Neural crest cell (in vitro differentiated cells): ENCODE measurements at regions not wholly inside any gene's neighbourhood (a gene's known extent, or its start where the extent isn't known, plus 50 kb on each side); places are given as distances from the start of the nearest gene placed in this dataset.

Experiments used
- DNase-seq: peaks from one replicate; pipeline ENCODE4 v3.0.0; 2021; ENCODE audit warnings: low read depth, mixed read lengths, low spot score
- H3K27ac Mint-ChIP-seq: one replicate; pipeline ENCODE4 v1.8.0; 2021; ENCODE audit warnings: mild to moderate bottlenecking, mixed read lengths; ENCODE audit not compliant: unreplicated experiment
- H3K27me3 Mint-ChIP-seq: 2 replicates; pipeline ENCODE4 v1.8.0; 2021; ENCODE audit warnings: low read depth, mild to moderate bottlenecking, mixed read lengths
- H3K36me3 Mint-ChIP-seq: 2 replicates; pipeline ENCODE4 v1.8.0; 2021; ENCODE audit warnings: low read depth, mild to moderate bottlenecking, mixed read lengths
- H3K4me1 Mint-ChIP-seq: 2 replicates; pipeline ENCODE4 v1.8.0; 2021; ENCODE audit warnings: mixed read lengths
- H3K4me3 Mint-ChIP-seq: one replicate; pipeline ENCODE4 v1.8.0; 2021; ENCODE audit warnings: mild to moderate bottlenecking, mixed read lengths
- H3K9me3 Mint-ChIP-seq: 2 replicates; pipeline ENCODE4 v1.8.0; 2021; ENCODE audit warnings: mixed read lengths
- TF ChIP-seq, protein P1 (sequence below): fragments of 200-600 bp; sonication (generic); conservative IDR thresholded peaks from 2 replicates; pipeline ENCODE4 v1.5.0; 2021; ENCODE audit warnings: antibody characterized with exemption, mild to moderate bottlenecking

DNA sequence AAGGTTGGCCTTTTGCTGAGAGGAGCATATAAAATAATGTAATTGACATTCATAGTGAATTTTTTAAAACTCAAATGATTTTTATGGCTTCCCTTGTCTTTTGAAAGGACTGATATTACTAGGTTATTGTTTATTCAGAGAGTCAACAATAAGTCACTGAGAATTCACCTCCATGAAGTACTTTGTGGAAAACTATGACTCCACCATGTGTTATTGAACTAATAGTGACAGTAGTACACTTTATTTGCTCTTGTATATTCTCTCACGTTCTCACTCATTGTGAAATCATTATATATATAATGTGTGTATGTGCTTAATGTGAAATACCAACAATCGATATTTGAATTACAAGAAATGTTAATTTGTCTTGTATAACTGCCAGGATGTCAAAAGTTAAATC lies 267.4 kb upstream of the CCDC179 start:
- peaks cover 7% of the 10 kb centered on the region for H3K9me3 Mint-ChIP-seq
- no peak for DNase-seq
- H3K27me3 Mint-ChIP-seq: no peaks in the 10 kb centered on the region
- TF ChIP-seq, protein P1, sequence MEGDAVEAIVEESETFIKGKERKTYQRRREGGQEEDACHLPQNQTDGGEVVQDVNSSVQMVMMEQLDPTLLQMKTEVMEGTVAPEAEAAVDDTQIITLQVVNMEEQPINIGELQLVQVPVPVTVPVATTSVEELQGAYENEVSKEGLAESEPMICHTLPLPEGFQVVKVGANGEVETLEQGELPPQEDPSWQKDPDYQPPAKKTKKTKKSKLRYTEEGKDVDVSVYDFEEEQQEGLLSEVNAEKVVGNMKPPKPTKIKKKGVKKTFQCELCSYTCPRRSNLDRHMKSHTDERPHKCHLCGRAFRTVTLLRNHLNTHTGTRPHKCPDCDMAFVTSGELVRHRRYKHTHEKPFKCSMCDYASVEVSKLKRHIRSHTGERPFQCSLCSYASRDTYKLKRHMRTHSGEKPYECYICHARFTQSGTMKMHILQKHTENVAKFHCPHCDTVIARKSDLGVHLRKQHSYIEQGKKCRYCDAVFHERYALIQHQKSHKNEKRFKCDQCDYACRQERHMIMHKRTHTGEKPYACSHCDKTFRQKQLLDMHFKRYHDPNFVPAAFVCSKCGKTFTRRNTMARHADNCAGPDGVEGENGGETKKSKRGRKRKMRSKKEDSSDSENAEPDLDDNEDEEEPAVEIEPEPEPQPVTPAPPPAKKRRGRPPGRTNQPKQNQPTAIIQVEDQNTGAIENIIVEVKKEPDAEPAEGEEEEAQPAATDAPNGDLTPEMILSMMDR: no peak
- H3K4me1 Mint-ChIP-seq: peaks cover 15% of the 10 kb centered on the region
- no peak overlapping the region for H3K4me3 Mint-ChIP-seq
- H3K36me3 Mint-ChIP-seq: peaks cover 3% of the 10 kb centered on the region
- no peak overlapping the region for H3K27ac Mint-ChIP-seq

DNA sequence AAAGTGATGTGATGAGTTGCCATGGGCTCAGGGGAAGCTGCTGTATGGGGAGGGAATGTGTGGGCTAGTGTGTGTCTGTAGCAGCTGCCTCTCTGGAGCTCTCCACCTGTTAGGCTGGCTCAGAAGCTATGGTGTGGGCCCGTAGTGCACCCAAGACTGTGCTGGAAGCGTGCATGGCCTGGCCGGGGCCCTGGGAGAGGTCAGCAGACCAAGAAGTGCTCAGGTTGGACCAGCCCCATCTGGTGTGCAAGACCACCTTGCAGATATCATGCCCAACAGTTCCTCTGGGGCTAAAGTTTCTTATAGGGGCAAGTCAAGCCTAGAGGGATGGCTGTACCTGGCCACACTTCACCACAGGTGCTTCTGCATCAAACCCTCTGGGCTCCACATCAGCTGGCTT lies 274.4 kb upstream of the CCDC179 start:
- Mint-ChIP-seq H3K27ac (no peak overlapping the region), H3K4me1 (peaks cover 7% of the 10 kb centered on the region), H3K27me3 (no peaks in the 10 kb centered on the region), H3K4me3 (no peak overlapping the region), H3K9me3 (peaks cover 11% of the 10 kb centered on the region), H3K36me3 (peaks cover 4% of the 10 kb centered on the region)
- TF ChIP-seq, protein P1: no peak
- no peak for DNase-seq

DNA sequence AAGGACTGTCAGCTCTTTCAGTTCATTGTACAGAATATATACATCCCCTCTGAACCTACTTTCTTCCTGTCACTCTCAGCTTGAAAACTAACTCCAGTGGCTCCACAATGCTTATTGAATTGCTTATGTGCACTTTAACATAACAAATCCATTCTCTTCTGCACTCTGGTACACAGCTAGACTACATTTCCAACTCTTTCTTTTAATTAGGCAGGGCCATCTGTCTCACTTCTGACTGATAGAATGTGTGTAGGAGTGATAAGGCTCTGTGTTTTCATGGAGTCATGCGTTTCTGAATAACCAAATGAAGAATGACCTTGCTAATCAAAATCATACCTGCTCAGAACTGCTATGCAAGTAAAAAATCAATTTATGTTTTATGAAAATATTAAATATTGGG lies 278.5 kb upstream of the CCDC179 start:
- Mint-ChIP-seq H3K9me3 (no peaks in the 10 kb centered on the region), H3K36me3 (no peaks in the 10 kb centered on the region), H3K4me3 (no peak overlapping the region), H3K4me1 (peaks cover 7% of the 10 kb centered on the region), H3K27ac (no peak overlapping the region), H3K27me3 (no peaks in the 10 kb centered on the region)
- TF ChIP-seq, protein P1: no peak
- DNase-seq: no peak

DNA sequence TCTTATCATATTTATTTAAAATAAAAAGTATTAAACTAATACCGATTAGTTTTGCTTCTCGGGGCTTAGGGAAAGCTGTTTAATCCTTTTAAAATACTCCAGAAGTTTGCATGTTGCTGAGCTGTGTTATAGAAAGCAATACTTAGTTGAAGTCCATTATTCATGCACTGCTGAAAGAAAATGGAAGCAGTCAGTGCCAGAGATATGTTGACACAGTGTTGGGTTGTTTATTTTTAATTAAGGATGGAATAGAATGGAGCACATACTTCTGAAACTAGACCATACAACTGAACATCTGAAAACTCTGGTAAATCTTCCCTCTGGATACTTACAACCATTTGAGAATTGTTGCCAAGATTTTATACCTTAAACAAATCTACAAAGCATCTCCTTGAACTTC lies 282.7 kb upstream of the CCDC179 start:
- Mint-ChIP-seq H3K4me3 (no peak overlapping the region), H3K27ac (no peak overlapping the region), H3K36me3 (no peaks in the 10 kb centered on the region)

DNA sequence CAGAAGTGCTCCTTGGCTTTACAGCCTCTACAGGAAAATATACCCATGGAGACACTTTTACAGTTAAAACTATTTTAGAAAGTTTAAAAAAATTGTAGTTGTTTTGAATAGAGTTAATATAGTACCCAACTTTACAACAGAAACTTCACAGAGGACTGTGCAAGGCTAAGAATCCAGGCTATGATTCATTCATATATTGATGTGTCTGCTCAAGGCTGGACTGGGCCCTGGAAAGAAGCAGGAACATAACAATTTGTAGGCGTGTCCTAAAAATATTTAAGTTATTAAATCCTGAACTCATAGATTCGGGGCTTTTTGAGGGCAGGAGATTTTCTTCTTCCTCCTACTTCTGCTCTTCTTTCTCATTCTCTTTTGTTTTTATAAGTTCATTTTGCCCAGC lies 291.5 kb upstream of the CCDC179 start:
- Mint-ChIP-seq H3K4me3 (no peak overlapping the region), H3K27ac (no peak overlapping the region)
- DNase-seq: no peak

More for the DNA sequence above, 282.7 kb upstream of the CCDC179 start:
- no peaks in the 10 kb centered on the region for H3K9me3 Mint-ChIP-seq
- DNase-seq: no peak
- H3K4me1 Mint-ChIP-seq: peaks cover 20% of the 10 kb centered on the region
- TF ChIP-seq, protein P1: no peak
- no peaks in the 10 kb centered on the region for H3K27me3 Mint-ChIP-seq

More for the DNA sequence above, 291.5 kb upstream of the CCDC179 start:
- Mint-ChIP-seq H3K27me3 (no peaks in the 10 kb centered on the region), H3K4me1 (no peaks in the 10 kb centered on the region), H3K36me3 (no peaks in the 10 kb centered on the region), H3K9me3 (no peaks in the 10 kb centered on the region)
- TF ChIP-seq, protein P1: no peak
